ENCODE measurements at regions not wholly inside any gene's neighbourhood (a gene's known extent, or its start where the extent isn't known, plus 50 kb on each side); places are given as distances from the start of the nearest gene placed in this dataset.

- Mint-ChIP-seq H3K4me1 (no peaks in the 10 kb centered on the region), H3K4me3 (no peak overlapping the region), H3K27ac (no peak overlapping the region), H3K27me3 (peaks cover 4 to 29% (median 15%) of the 10 kb centered on the region in 3 donors), H3K36me3 (no peaks in the 10 kb centered on the region), H3K9me3 (peaks cover 0 to 5% (median 0%) of the 10 kb centered on the region in 7 donors)
- ATAC-seq (ENCODE audit: low read depth in 2 of 2): no peak
- no peak for DNase-seq
Observed at GRCh38 chr5:2019716-2020115, 137.0 kb upstream of the IRX4 start.

GRCh38 chr5:2018390-2018724, 135.6 kb upstream of the IRX4 start:
- peaks cover 11 to 41% (median 20%) of the 10 kb centered on the region in 3 donors for H3K27me3 Mint-ChIP-seq
- ATAC-seq (ENCODE audit: low read depth in 2 of 2): no peak
- peaks cover 0 to 5% (median 0%) of the 10 kb centered on the region in 7 donors for H3K9me3 Mint-ChIP-seq

GRCh38 chr5:2017540-2018389, 135.0 kb upstream of the IRX4 start:
- DNase-seq (no peak), ATAC-seq (ENCODE audit: low read depth in 2 of 2) (no peak)
- peaks cover 0 to 5% (median 0%) of the 10 kb centered on the region in 7 donors for H3K9me3 Mint-ChIP-seq
- peaks cover 11 to 37% (median 20%) of the 10 kb centered on the region in 3 donors for H3K27me3 Mint-ChIP-seq
- H3K27ac Mint-ChIP-seq: no peak overlapping the region
- H3K4me3 Mint-ChIP-seq: no peak overlapping the region
- H3K36me3 Mint-ChIP-seq: no peaks in the 10 kb centered on the region
- no peaks in the 10 kb centered on the region for H3K4me1 Mint-ChIP-seq

More at GRCh38 chr5:2018390-2018724, 135.6 kb upstream of the IRX4 start:
- Mint-ChIP-seq H3K4me1 (no peaks in the 10 kb centered on the region), H3K36me3 (no peaks in the 10 kb centered on the region), H3K4me3 (no peak overlapping the region), H3K27ac (no peak overlapping the region)
- DNase-seq: no peak

GRCh38 chr5:2015961-2016360, 133.2 kb upstream of the IRX4 start:
- H3K36me3 Mint-ChIP-seq: no peaks in the 10 kb centered on the region
- H3K4me1 Mint-ChIP-seq: no peaks in the 10 kb centered on the region
- peaks cover 10 to 24% (median 11%) of the 10 kb centered on the region in 3 donors for H3K27me3 Mint-ChIP-seq
- ATAC-seq (ENCODE audit: low read depth in 2 of 2) (no peak), DNase-seq (no peak)
- no peaks in the 10 kb centered on the region for H3K9me3 Mint-ChIP-seq
- no peak overlapping the region for H3K4me3 Mint-ChIP-seq
- H3K27ac Mint-ChIP-seq: no peak overlapping the region

GRCh38 chr5:2015124-2015848, 132.6 kb upstream of the IRX4 start:
- Mint-ChIP-seq H3K4me3 (no peak overlapping the region), H3K27ac (no peak overlapping the region), H3K9me3 (no peaks in the 10 kb centered on the region), H3K27me3 (peaks cover 9 to 24% (median 11%) of the 10 kb centered on the region in 3 donors), H3K4me1 (no peaks in the 10 kb centered on the region), H3K36me3 (no peaks in the 10 kb centered on the region)
- no peak for DNase-seq
- ATAC-seq (ENCODE audit: low read depth in 2 of 2): no peak

- no peak overlapping the region for H3K27ac Mint-ChIP-seq
- no peaks in the 10 kb centered on the region for H3K9me3 Mint-ChIP-seq
- no peak for DNase-seq
- no peaks in the 10 kb centered on the region for H3K4me1 Mint-ChIP-seq
- no peaks in the 10 kb centered on the region for H3K36me3 Mint-ChIP-seq
- ATAC-seq (ENCODE audit: low read depth in 2 of 2): no peak
- no peak overlapping the region for H3K4me3 Mint-ChIP-seq
- H3K27me3 Mint-ChIP-seq: peaks cover 8 to 24% (median 16%) of the 10 kb centered on the region in 3 donors
Observed at GRCh38 chr5:2014058-2014610, 131.4 kb upstream of the IRX4 start.

- Mint-ChIP-seq H3K4me3 (no peak overlapping the region), H3K4me1 (no peaks in the 10 kb centered on the region), H3K36me3 (no peaks in the 10 kb centered on the region), H3K27me3 (peaks cover 8 to 24% (median 23%) of the 10 kb centered on the region in 3 donors), H3K9me3 (no peaks in the 10 kb centered on the region), H3K27ac (no peak overlapping the region)
- ATAC-seq (ENCODE audit: low read depth in 2 of 2) (no peak), DNase-seq (no peak)
Observed at GRCh38 chr5:2013301-2014057, 130.8 kb upstream of the IRX4 start.

GRCh38 chr5:2012885-2013284, 130.2 kb upstream of the IRX4 start:
- Mint-ChIP-seq H3K9me3 (no peaks in the 10 kb centered on the region), H3K27ac (no peak overlapping the region), H3K27me3 (peaks cover 8 to 28% (median 24%) of the 10 kb centered on the region in 3 donors), H3K36me3 (no peaks in the 10 kb centered on the region), H3K4me1 (no peaks in the 10 kb centered on the region), H3K4me3 (no peak overlapping the region)
- no peak for DNase-seq
- ATAC-seq (ENCODE audit: low read depth in 2 of 2): no peak

- DNase-seq (no peak), ATAC-seq (ENCODE audit: low read depth in 2 of 2) (no peak)
- Mint-ChIP-seq H3K4me3 (no peak overlapping the region), H3K4me1 (no peaks in the 10 kb centered on the region), H3K27ac (no peak overlapping the region), H3K9me3 (no peaks in the 10 kb centered on the region), H3K36me3 (no peaks in the 10 kb centered on the region), H3K27me3 (peaks cover 8 to 28% (median 24%) of the 10 kb centered on the region in 3 donors)
Observed at GRCh38 chr5:2011481-2012411, 129.0 kb upstream of the IRX4 start.

- Mint-ChIP-seq H3K9me3 (no peaks in the 10 kb centered on the region), H3K27ac (no peak overlapping the region), H3K36me3 (no peaks in the 10 kb centered on the region), H3K4me1 (no peaks in the 10 kb centered on the region), H3K27me3 (peaks cover 8 to 28% (median 24%) of the 10 kb centered on the region in 3 donors), H3K4me3 (no peak overlapping the region)
- no peak for DNase-seq
- ATAC-seq (ENCODE audit: low read depth in 2 of 2): no peak
Observed at GRCh38 chr5:2010940-2011339, 128.2 kb upstream of the IRX4 start.

GRCh38 chr5:2009986-2010914, 127.5 kb upstream of the IRX4 start:
- no peak overlapping the region for H3K27ac Mint-ChIP-seq
- no peaks in the 10 kb centered on the region for H3K4me1 Mint-ChIP-seq
- no peak for ATAC-seq (ENCODE audit: low read depth in 2 of 2)

More at GRCh38 chr5:2009986-2010914, 127.5 kb upstream of the IRX4 start:
- Mint-ChIP-seq H3K36me3 (no peaks in the 10 kb centered on the region), H3K27me3 (peaks cover 8 to 28% (median 22%) of the 10 kb centered on the region in 3 donors), H3K4me3 (no peak overlapping the region), H3K9me3 (peaks cover 0 to 1% (median 0%) of the 10 kb centered on the region in 7 donors)
- no peak for DNase-seq
